ENCODE measurements at regions not wholly inside any gene's neighbourhood (a gene's known extent, or its start where the extent isn't known, plus 50 kb on each side); places are given as distances from the start of the nearest gene placed in this dataset.

DNA sequence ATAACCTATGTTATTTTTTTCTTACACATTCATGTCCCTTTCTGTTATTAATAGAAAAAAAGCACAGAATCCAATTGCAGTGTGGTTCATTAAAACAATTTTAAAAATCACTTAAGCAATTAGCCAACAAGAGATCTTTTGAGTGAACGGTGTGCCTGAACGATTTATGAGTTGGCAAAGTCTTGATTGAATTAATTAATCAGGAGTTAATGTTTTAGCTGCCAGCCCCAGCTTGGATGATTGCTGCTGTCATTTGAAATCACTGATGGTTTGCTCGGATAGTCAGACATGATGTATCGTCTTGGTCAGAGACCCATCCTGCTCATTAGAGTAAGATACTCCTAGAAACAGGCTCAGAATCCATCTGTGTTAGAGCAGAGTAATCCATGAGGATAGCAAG, 158.3 kb upstream of the GALNT2 start:
- no peak overlapping the region for H4K91ac ChIP-seq (replicated peaks; ENCODE audit: insufficient read length, low read length)
- ChIA-PET POLR2A (ENCODE audit: partially characterized antibody) (no interaction called here), CTCF (ENCODE audit: partially characterized antibody) (interaction anchor here (1.1 to 1.6 kb wide), 2 partner anchors 24 to 212 kb away, joined by 3 to 4 read pairs; no protein-coding TSS in a partner anchor)
- no peaks in the 10 kb centered on the region for H3K27me3 ChIP-seq (replicated peaks in 1 of 4; ENCODE audit: control insufficient read depth in 3 of 4, extremely low read depth in 1 of 4, insufficient read depth in 3 of 4, low read length in 3 of 4)
- H2BK5ac ChIP-seq (ENCODE audit: low read depth, low read length): no peak overlapping the region
- H2AFZ ChIP-seq (ENCODE audit: low read length): 0 out of 2 replicates have a peak overlapping the region, but pooled peaks have one; percentile 31
- no peak overlapping the region for H2BK20ac ChIP-seq (ENCODE audit: low read length)
- H3K23ac ChIP-seq (ENCODE audit: insufficient read length): no peak overlapping the region
- no peak overlapping the region for H3K4ac ChIP-seq (replicated peaks; ENCODE audit: insufficient read length, low read depth, low read length)
- H3K14ac ChIP-seq (ENCODE audit: insufficient read length): no peak overlapping the region
- no peaks in the 10 kb centered on the region for H3K9me3 ChIP-seq (ENCODE audit: insufficient read depth in 2 of 2, low read depth in 1 of 2, low read length in 1 of 2)
- FAIRE-seq (no peak), DNase-seq (ENCODE audit: low read depth in 1 of 2, low spot score in 2 of 2) (no peak)
- no peaks in the 10 kb centered on the region for H3K36me3 ChIP-seq (ENCODE audit: control insufficient read depth in 2 of 4, insufficient read depth in 4 of 4, low read length in 3 of 4)
- no peak overlapping the region for H4K8ac ChIP-seq (ENCODE audit: extremely low read depth, insufficient read depth, low read length)
- no peak overlapping the region for H3K9ac ChIP-seq (replicated peaks in 1 of 4; ENCODE audit: extremely low read depth in 1 of 4, low read depth in 3 of 4, low read length in 3 of 4)
- WGBS, 2 experiments (ENCODE audit: extremely low coverage in 1 of 2, insufficient coverage in 1 of 2, insufficient read length in 1 of 2, insufficient replicate concordance in 2 of 2, low coverage in 1 of 2, low lambda C conversion rate in 2 of 2, missing lambda C conversion rate in 1 of 2): 97% methylated on average over 4 of the region's 4 CpGs; no CpG with 5 or more reads in 1 of the 2 experiments
- H3K4me3 ChIP-seq (ENCODE audit: extremely low read depth in 1 of 4, insufficient read depth in 2 of 4, low read depth in 3 of 4, low read length in 4 of 4): no peak overlapping the region
- no peaks in the 10 kb centered on the region for H3K23me2 ChIP-seq (ENCODE audit: low read depth, low read length)
- no peaks in the 10 kb centered on the region for H3K79me1 ChIP-seq (ENCODE audit: low read depth, low read length)
- H3K4me2 ChIP-seq (ENCODE audit: insufficient read depth in 1 of 2, low read depth in 2 of 2, low read length in 2 of 2): no peak overlapping the region
- TF ChIP-seq SP1 (IDR thresholded peaks at IDR 0.05; ENCODE audit: low read depth, low read length): no peak
- no peak for TF ChIP-seq RAD21 (IDR thresholded peaks at IDR 0.05 in 1 of 2, conservative IDR thresholded peaks at IDR 0.05 in 1 of 2; ENCODE audit: low read depth in 2 of 2, low read length in 2 of 2)
- no peak for TF ChIP-seq ZNF274 (IDR thresholded peaks at IDR 0.05; ENCODE audit: borderline replicate concordance, extremely low read depth, low read length)
- TF ChIP-seq CHD2 (IDR thresholded peaks at IDR 0.05; ENCODE audit: low read length): no peak
- no peak for TF ChIP-seq KDM1A (IDR thresholded peaks at IDR 0.05; ENCODE audit: borderline replicate concordance, low read length)
- TF ChIP-seq POLR2AphosphoS5 (IDR thresholded peaks at IDR 0.05; ENCODE audit: low read depth, low read length): no peak
- TF ChIP-seq, protein P1, sequence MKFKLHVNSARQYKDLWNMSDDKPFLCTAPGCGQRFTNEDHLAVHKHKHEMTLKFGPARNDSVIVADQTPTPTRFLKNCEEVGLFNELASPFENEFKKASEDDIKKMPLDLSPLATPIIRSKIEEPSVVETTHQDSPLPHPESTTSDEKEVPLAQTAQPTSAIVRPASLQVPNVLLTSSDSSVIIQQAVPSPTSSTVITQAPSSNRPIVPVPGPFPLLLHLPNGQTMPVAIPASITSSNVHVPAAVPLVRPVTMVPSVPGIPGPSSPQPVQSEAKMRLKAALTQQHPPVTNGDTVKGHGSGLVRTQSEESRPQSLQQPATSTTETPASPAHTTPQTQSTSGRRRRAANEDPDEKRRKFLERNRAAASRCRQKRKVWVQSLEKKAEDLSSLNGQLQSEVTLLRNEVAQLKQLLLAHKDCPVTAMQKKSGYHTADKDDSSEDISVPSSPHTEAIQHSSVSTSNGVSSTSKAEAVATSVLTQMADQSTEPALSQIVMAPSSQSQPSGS (IDR thresholded peaks at IDR 0.05; ENCODE audit: low read length): no peak
- no peak for TF ChIP-seq EP300 (IDR thresholded peaks at IDR 0.05; ENCODE audit: borderline replicate concordance in 1 of 2, low read depth in 2 of 2, low read length in 2 of 2)
- no peak for TF ChIP-seq RBBP5 (IDR thresholded peaks at IDR 0.05; ENCODE audit: borderline replicate concordance, low read depth, low read length)
- no peak for TF ChIP-seq GABPA (IDR thresholded peaks at IDR 0.05; ENCODE audit: borderline replicate concordance, insufficient read depth, low read length)
- TF ChIP-seq PHF8 (conservative IDR thresholded peaks at IDR 0.05; ENCODE audit: low read depth, low read length): no peak
- no peak for TF ChIP-seq CBX8 (IDR thresholded peaks at IDR 0.05; ENCODE audit: borderline replicate concordance, low read depth, low read length)
- H2AK5ac ChIP-seq (ENCODE audit: low read depth, low read length): no peak overlapping the region
- peaks cover 0 to 3% (median 0%) of the 10 kb centered on the region in 4 experiments; a peak in 1 of 7 replicates for H3K4me1 ChIP-seq (replicated peaks in 1 of 4; ENCODE audit: control insufficient read depth in 3 of 4, insufficient read depth in 4 of 4, low read length in 3 of 4)
- H2BK15ac ChIP-seq (ENCODE audit: low read length): no peak overlapping the region
- H2BK12ac ChIP-seq (ENCODE audit: low read depth, low read length): no peak overlapping the region
- H3K18ac ChIP-seq (ENCODE audit: extremely low read depth, low read length): no peak overlapping the region
- H3K79me2 ChIP-seq (ENCODE audit: control insufficient read depth in 1 of 2, insufficient read depth in 2 of 2, low read length in 2 of 2): no peaks in the 10 kb centered on the region
- no peaks in the 10 kb centered on the region for H4K20me1 ChIP-seq (replicated peaks in 1 of 2; ENCODE audit: control insufficient read depth in 1 of 2, insufficient read depth in 2 of 2, low read length in 2 of 2)
- H2BK120ac ChIP-seq (replicated peaks; ENCODE audit: low read depth, low read length): no peak overlapping the region
- H4K5ac ChIP-seq (ENCODE audit: insufficient read length, low read depth, low read length): no peak overlapping the region
- no peak overlapping the region for H3K56ac ChIP-seq (replicated peaks; ENCODE audit: insufficient read length, low read depth, low read length)
- H3K27ac ChIP-seq (ENCODE audit: low read depth, low read length): no peak overlapping the region
